Glutamatergic neuron (in vitro differentiated cells): ENCODE measurements at regions not wholly inside any gene's neighbourhood (a gene's known extent, or its start where the extent isn't known, plus 50 kb on each side); places are given as distances from the start of the nearest gene placed in this dataset.
"Not testable (repeated sequence)": the region's sequence is repeated elsewhere in the genome, so short reads cannot be mapped to it uniquely, and the experiment has no call there.

Source experiments
- DNase-seq: peaks from one replicate; pipeline ENCODE4 v3.0.0; 2022
- H3K27ac Mint-ChIP-seq: one replicate; pipeline ENCODE4 v1.8.0; 2020; ENCODE audit warnings: mild to moderate bottlenecking, mixed read lengths, inconsistent platforms; ENCODE audit not compliant: unreplicated experiment
- H3K27me3 Mint-ChIP-seq: one replicate; pipeline ENCODE4 v1.8.0; 2020; ENCODE audit warnings: mild to moderate bottlenecking, moderate library complexity, mixed read lengths, inconsistent platforms; ENCODE audit not compliant: unreplicated experiment
- H3K36me3 Mint-ChIP-seq: one replicate; pipeline ENCODE4 v1.8.0; 2020; ENCODE audit warnings: mild to moderate bottlenecking, mixed read lengths, inconsistent platforms; ENCODE audit not compliant: unreplicated experiment
- H3K4me1 Mint-ChIP-seq: one replicate; pipeline ENCODE4 v1.8.0; 2020; ENCODE audit warnings: mild to moderate bottlenecking, low read depth, mixed read lengths, inconsistent platforms; ENCODE audit not compliant: unreplicated experiment
- H3K4me3 Mint-ChIP-seq: one replicate; pipeline ENCODE4 v1.8.0; 2020; ENCODE audit warnings: mild to moderate bottlenecking, mixed read lengths, inconsistent platforms; ENCODE audit not compliant: unreplicated experiment
- H3K9me3 Mint-ChIP-seq: one replicate; pipeline ENCODE4 v1.8.0; 2020; ENCODE audit warnings: mild to moderate bottlenecking, moderate library complexity, mixed read lengths, inconsistent platforms; ENCODE audit not compliant: unreplicated experiment
- CTCF ChIP-seq: fragments of 200-600 bp; sonication (generic); IDR thresholded peaks from one replicate; pipeline ENCODE4 v1.5.0; 2021; ENCODE audit not compliant: partially characterized antibody, unreplicated experiment

GRCh38 chr5:72677447-72677846, 139.0 kb upstream of the TNPO1 start:
- Mint-ChIP-seq H3K4me1 (peaks cover 19% of the 10 kb centered on the region), H3K27me3 (peaks cover 3% of the 10 kb centered on the region), H3K4me3 (no peak overlapping the region), H3K27ac (no peak overlapping the region), H3K36me3 (peaks cover 28% of the 10 kb centered on the region), H3K9me3 (peaks cover 7% of the 10 kb centered on the region)
- no peak for TF ChIP-seq CTCF
- no peak for DNase-seq

- not testable (repeated sequence) for H3K4me3 Mint-ChIP-seq, H3K27ac Mint-ChIP-seq, H3K27me3 Mint-ChIP-seq, DNase-seq
- H3K36me3 Mint-ChIP-seq: peaks cover 28% of the 10 kb centered on the region
- H3K9me3 Mint-ChIP-seq: peaks cover 11% of the 10 kb centered on the region
- peaks cover 25% of the 10 kb centered on the region for H3K4me1 Mint-ChIP-seq
Measured at GRCh38 chr5:72676831-72677230, 139.6 kb upstream of the TNPO1 start.

GRCh38 chr5:72673623-72674022, 142.8 kb upstream of the TNPO1 start:
- no peak for DNase-seq
- Mint-ChIP-seq H3K9me3 (peaks cover 14% of the 10 kb centered on the region), H3K36me3 (peaks cover 28% of the 10 kb centered on the region), H3K27me3 (peaks cover 4% of the 10 kb centered on the region), H3K4me1 (peaks cover 41% of the 10 kb centered on the region), H3K27ac (peak overlapping the region; percentile 95), H3K4me3 (no peak overlapping the region)
- no peak for TF ChIP-seq CTCF

- Mint-ChIP-seq H3K4me1 (peaks cover 41% of the 10 kb centered on the region), H3K4me3 (peak overlapping the region; percentile 80), H3K36me3 (peaks cover 28% of the 10 kb centered on the region), H3K27me3 (peaks cover 7% of the 10 kb centered on the region), H3K27ac (peak overlapping the region; percentile 95), H3K9me3 (peaks cover 14% of the 10 kb centered on the region)
- TF ChIP-seq CTCF: no peak
- no peak for DNase-seq
Measured at GRCh38 chr5:72673180-72673579, 143.3 kb upstream of the TNPO1 start.

- DNase-seq: no peak
- TF ChIP-seq CTCF: no peak
- H3K27ac Mint-ChIP-seq: no peak overlapping the region
- peaks cover 30% of the 10 kb centered on the region for H3K4me1 Mint-ChIP-seq
- peaks cover 2% of the 10 kb centered on the region for H3K36me3 Mint-ChIP-seq
- H3K27me3 Mint-ChIP-seq: peaks cover 5% of the 10 kb centered on the region
- H3K4me3 Mint-ChIP-seq: no peak overlapping the region
- peaks cover 8% of the 10 kb centered on the region for H3K9me3 Mint-ChIP-seq
Measured at GRCh38 chr5:72667708-72668107, 148.8 kb upstream of the TNPO1 start.

- no peak for DNase-seq
- H3K27me3 Mint-ChIP-seq: no peaks in the 10 kb centered on the region
- no peaks in the 10 kb centered on the region for H3K9me3 Mint-ChIP-seq
- H3K4me1 Mint-ChIP-seq: peaks cover 2% of the 10 kb centered on the region
- no peak overlapping the region for H3K4me3 Mint-ChIP-seq
- peaks cover 9% of the 10 kb centered on the region for H3K36me3 Mint-ChIP-seq
- TF ChIP-seq CTCF: no peak
- H3K27ac Mint-ChIP-seq: no peak overlapping the region
Measured at GRCh38 chr5:72662936-72663335, 153.5 kb upstream of the TNPO1 start.
